IPS DF 6.9 (cell line): ENCODE measurements at regions not wholly inside any gene's neighbourhood (a gene's known extent, or its start where the extent isn't known, plus 50 kb on each side); places are given as distances from the start of the nearest gene placed in this dataset.

Source experiments
- DNase-seq: peaks from one replicate; pipeline ENCODE4 v3.0.0-alpha.2; 2013; ENCODE audit warnings: low read depth, low spot score
- H3K27ac ChIP-seq: one replicate; pipeline ENCODE4 v1.5.1; 2013; ENCODE audit warnings: low read length, control low read depth
- H3K27me3 ChIP-seq: 2 replicates; pipeline ENCODE4 v1.6.1; 2013; ENCODE audit warnings: mild to moderate bottlenecking, low read length; ENCODE audit not compliant: control insufficient read depth, insufficient read depth
- H3K36me3 ChIP-seq: 2 replicates; pipeline ENCODE4 v1.6.1; 2013; ENCODE audit warnings: low read length; ENCODE audit not compliant: control insufficient read depth, insufficient read depth
- H3K4me1 ChIP-seq: 2 replicates; pipeline ENCODE4 v1.6.1; 2013; ENCODE audit warnings: low read length; ENCODE audit not compliant: control insufficient read depth, insufficient read depth
- H3K4me3 ChIP-seq: 2 replicates; pipeline ENCODE4 v1.5.1; 2013; ENCODE audit warnings: mild to moderate bottlenecking, low read length
- H3K9me3 ChIP-seq: 2 replicates; pipeline ENCODE4 v1.6.1; 2013; ENCODE audit warnings: low read length, inconsistent platforms; ENCODE audit not compliant: control insufficient read depth, insufficient read depth
- WGBS: extraction: QIAGEN DNeasy Blood & Tissue Kit; methylation state at CpG from one replicate; pipeline ENCODE4 v1.1.7; 2013; ENCODE audit warnings: mixed read lengths, missing lambda C conversion rate; ENCODE audit not compliant: insufficient read length, insufficient coverage; 5-methylcytosine and 5-hydroxymethylcytosine counted together

DNA sequence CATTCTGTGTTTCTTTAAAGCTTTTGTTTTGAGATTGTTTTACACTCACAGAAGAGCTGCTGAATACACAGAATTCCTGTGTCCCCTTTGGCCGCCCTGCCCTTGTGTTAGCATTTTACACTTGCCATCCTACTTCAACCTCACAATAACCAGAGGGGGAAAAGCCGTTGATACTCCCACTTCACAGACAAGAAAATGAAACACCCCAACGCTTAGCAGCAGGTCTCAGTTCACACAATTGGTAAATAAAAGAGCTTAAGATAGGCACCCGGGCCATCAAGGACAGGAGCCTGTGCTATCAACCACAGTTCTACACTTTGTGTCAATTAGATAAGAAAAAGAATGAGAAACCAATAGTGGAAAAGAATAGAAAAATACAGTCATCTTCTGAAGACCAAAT is 178.0 kb downstream of the SYK start:
- Histone ChIP-seq H3K4me1 (no peaks in the 10 kb centered on the region), H3K36me3 (no peaks in the 10 kb centered on the region), H3K27ac (no peak overlapping the region), H3K4me3 (no peak overlapping the region), H3K27me3 (no peaks in the 10 kb centered on the region), H3K9me3 (no peaks in the 10 kb centered on the region)
- WGBS, result no CpG with 5 or more reads among the region's 4 CpGs
- DNase-seq, result no peak

DNA sequence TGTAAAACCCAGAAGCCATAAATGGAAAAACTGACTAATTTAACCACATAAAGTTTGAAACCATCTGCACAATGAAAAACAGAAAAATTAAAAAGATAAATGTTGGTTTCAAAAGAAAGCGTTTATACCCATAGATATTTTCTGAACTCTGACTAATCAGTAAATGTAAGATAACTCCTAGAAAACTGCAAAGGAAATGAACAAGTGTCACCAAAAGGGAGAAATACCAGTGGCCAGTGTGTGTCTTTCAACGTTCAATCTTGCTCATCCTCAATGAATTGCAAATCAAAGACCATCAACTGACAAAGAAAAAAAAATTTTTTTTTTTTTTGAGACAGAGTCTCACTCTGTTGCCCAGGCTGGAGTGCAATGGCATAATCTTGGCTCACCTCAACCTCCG is 180.1 kb downstream of the SYK start:
- Histone ChIP-seq H3K27ac (no peak overlapping the region), H3K4me3 (no peak overlapping the region), H3K9me3 (no peaks in the 10 kb centered on the region), H3K27me3 (no peaks in the 10 kb centered on the region; the same call in 1 of the 2 replicates), H3K36me3 (no peaks in the 10 kb centered on the region), H3K4me1 (no peaks in the 10 kb centered on the region)
- WGBS, result no CpG with 5 or more reads among the region's 3 CpGs
- DNase-seq, result no peak

DNA sequence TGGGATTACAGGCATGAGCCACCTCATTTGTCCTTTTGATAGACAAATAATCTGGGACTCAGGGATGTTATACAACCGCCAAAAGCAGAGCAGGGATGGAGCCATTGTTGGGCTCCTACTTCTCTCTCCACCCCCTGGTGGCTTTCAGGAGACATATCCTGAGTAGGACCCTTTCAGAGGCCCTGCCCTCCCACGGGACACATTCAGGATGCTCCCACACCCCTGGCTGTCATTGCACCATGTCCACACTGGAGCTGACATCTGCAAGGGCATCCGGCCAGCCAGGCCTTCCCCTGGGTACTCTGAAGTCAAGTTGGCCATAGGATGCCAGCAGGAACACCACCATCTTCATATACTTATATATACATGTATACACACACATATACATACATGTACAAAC is 181.8 kb downstream of the SYK start:
- H3K9me3 ChIP-seq, result no peaks in the 10 kb centered on the region
- WGBS, result no CpG with 5 or more reads among the region's 3 CpGs
- no peak for DNase-seq
- H3K27ac ChIP-seq, result no peak overlapping the region
- H3K36me3 ChIP-seq, result no peaks in the 10 kb centered on the region
- no peak overlapping the region for H3K4me3 ChIP-seq
- no peaks in the 10 kb centered on the region; the same call in 1 of the 2 replicates for H3K27me3 ChIP-seq
- H3K4me1 ChIP-seq, result no peaks in the 10 kb centered on the region

DNA sequence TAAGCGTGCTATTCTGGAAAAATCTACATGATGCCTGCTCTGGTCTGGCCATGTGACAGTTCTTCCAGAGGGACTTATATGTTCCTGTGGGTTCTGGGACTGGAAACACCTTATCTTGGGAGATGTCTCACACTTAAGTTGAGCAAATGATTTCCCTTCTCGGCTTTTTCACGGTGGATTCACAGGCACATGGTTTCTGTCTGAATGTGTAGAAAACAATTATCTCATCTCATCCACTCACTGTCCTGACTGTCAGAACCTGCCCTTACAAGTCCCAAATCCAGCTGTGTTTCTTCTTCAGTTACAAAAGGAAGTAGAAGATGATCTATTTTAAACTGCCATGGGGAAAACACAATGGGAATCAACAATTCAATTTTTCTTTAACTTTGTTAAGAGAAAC is 184.0 kb downstream of the SYK start:
- H3K27me3 ChIP-seq, result no peaks in the 10 kb centered on the region; the same call in 1 of the 2 replicates
- WGBS, result no CpG with 5 or more reads among the region's 3 CpGs
- no peaks in the 10 kb centered on the region for H3K4me1 ChIP-seq
- no peaks in the 10 kb centered on the region for H3K9me3 ChIP-seq
- H3K36me3 ChIP-seq, result no peaks in the 10 kb centered on the region
- H3K4me3 ChIP-seq, result no peak overlapping the region
- no peak overlapping the region for H3K27ac ChIP-seq
- no peak for DNase-seq

DNA sequence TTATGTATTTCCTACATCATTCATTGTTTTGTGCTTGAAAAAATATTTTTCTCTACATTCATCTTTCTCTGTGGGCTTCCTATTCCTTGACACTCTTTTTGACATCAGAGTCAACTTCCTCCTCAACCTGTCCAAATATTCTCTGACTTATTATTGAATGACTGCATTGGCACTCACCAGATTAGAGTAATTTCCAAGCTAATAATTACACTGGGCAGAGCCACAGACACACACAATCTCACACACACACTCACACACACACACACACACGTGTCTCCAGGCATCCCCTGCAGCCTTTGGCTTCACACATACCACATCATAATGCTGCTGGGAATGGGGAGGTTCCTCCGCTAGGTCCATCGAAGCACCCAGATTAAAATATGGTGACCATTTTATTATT is 184.5 kb downstream of the SYK start:
- Histone ChIP-seq H3K36me3 (no peaks in the 10 kb centered on the region), H3K27ac (no peak overlapping the region), H3K4me1 (no peaks in the 10 kb centered on the region), H3K27me3 (no peaks in the 10 kb centered on the region; the same call in 1 of the 2 replicates), H3K9me3 (no peaks in the 10 kb centered on the region), H3K4me3 (no peak overlapping the region)
- no CpG with 5 or more reads among the region's 3 CpGs for WGBS
- DNase-seq, result no peak

DNA sequence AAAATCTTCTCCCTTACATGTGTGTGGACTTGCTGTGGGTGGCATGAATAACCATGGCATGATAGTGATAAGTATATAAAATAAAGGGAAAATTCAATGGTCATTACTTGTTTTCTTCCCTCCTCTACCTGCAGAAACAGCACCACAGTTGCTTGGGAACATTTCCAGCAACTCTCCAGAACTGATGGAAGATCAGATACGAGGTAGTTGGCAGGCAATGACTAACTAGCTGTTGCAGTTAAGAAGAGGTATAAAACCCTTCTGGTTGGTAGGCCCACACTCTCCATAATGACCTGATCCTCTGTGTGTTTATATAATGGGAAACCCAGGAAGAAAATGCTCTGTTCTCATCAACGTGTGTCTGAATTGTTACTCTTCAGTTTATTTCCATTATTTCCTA is 185.9 kb downstream of the SYK start:
- no CpG with 5 or more reads among the region's 2 CpGs for WGBS
- Histone ChIP-seq H3K27me3 (no peaks in the 10 kb centered on the region; the same call in 1 of the 2 replicates), H3K4me1 (no peaks in the 10 kb centered on the region), H3K4me3 (no peak overlapping the region), H3K36me3 (no peaks in the 10 kb centered on the region), H3K9me3 (no peaks in the 10 kb centered on the region), H3K27ac (no peak overlapping the region)
- no peak for DNase-seq

DNA sequence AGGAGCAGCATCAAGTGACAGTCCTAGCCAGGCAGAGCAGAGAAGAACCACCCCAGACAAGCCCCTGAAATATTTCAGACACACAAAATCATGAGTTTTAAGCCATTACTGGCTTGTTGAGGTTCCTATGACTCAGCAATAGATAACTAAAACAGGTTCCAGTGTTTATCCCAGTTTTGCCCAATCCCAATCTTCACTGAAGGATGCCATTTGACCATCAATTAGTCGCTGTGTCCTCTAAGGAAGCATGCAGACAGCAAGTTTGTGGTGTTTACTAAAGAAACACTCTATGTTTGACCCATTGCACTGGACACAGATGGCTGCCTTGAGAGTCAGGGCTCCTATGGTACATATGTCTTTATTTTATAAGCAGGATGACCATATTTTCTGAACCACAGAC is 186.7 kb downstream of the SYK start:
- Histone ChIP-seq H3K4me3 (no peak overlapping the region), H3K4me1 (no peaks in the 10 kb centered on the region), H3K9me3 (no peaks in the 10 kb centered on the region), H3K27ac (no peak overlapping the region), H3K36me3 (no peaks in the 10 kb centered on the region), H3K27me3 (no peaks in the 10 kb centered on the region; the same call in 1 of the 2 replicates)
- WGBS, result no CpG with 5 or more reads among the region's 1 CpG
- no peak for DNase-seq

DNA sequence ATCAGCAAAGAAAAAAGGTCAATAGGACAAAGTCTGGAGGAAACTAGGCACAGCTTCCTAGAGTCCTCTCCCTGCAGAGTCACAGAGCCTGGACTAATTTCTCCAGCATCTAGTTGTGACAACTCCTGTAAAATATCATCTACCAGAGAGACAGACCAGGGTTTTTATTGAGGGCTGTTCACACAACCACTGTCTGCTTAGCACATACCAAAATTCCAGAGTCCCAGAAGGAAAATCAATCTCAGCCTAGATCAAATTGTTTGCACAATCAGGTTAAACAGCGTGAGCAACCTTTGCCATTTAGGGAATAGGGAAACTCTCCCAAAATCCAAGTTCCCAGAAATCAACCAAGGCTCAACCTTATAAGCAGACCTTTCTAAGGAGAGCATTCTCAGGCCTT is 190.3 kb downstream of the SYK start:
- H3K27me3 ChIP-seq, result no peaks in the 10 kb centered on the region
- no peak for DNase-seq
- H3K9me3 ChIP-seq, result no peaks in the 10 kb centered on the region
- no peak overlapping the region for H3K4me3 ChIP-seq
- WGBS, result no CpG with 5 or more reads among the region's 1 CpG
- no peaks in the 10 kb centered on the region for H3K36me3 ChIP-seq
- 0 out of 2 replicates have a peak, but pooled peaks cover 4% of the 10 kb centered on the region for H3K4me1 ChIP-seq
- H3K27ac ChIP-seq, result no peak overlapping the region

DNA sequence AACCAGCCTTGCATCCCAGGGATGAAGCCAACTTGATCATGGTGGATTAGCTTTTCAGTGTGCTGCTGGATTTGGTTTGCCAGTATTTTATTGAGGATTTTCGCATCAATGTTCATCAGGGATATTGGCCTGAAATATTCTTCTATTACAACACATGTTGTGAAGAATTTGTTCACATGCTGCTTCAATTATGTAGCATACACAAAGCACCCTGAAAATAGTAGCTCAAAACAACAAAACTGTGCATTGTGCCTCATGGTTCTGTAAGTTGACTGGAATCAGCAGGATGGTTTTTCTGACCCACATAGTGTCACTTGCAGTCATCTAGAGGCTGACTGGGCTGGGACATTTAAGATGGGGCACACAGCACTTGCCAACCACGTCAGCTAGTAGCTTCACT is 193.9 kb downstream of the SYK start:
- WGBS, result no CpG with 5 or more reads among the region's 2 CpGs
- H3K27me3 ChIP-seq, result no peaks in the 10 kb centered on the region
- no peaks in the 10 kb centered on the region for H3K36me3 ChIP-seq
- no peak overlapping the region for H3K27ac ChIP-seq
- no peak for DNase-seq
- H3K4me3 ChIP-seq, result no peak overlapping the region
- 0 out of 2 replicates have a peak, but pooled peaks cover 4% of the 10 kb centered on the region for H3K4me1 ChIP-seq
- no peaks in the 10 kb centered on the region for H3K9me3 ChIP-seq

DNA sequence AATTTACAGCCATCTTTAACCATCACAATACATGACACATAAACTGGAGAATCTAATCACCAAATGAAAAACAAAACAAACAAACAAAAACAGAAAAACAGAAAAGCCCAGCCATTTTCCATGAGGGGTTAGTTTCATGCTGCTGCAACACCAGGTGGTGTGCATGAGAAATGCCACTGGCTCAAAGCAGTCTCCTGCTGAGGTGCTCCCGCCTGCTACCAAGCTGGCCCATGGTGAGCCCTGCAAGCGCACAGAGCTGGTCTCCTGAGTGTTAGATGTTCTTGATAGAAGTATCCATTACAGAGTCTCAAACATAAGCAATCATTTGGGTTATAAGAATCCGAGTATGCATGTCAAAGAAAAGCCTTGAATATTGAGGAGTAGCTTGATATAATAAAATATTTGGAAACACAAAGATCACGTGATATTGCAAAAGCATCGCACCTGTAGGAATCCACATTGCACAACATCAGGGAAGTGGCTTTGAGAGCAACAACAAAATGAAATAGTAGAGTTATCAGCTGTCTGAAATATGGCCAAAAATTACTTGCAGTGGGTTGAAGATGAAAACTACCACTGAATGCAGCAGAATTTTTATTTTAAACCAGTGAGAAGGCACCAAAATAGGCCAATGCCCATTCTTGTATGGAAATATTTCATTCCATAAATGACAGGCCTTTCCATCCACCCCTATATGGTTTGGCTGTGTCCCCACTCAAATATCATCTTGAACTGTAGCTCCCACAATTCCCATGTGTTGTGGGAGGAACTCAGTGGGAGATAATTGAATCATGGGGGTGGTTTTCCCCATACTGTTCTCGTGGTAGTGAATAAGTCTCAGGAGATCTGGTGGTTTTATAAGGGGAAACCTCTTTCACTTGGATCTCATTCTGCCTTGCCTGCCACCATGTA is 194.8 kb downstream of the SYK start:
- 0 out of 2 replicates have a peak, but pooled peaks cover 4% of the 10 kb centered on the region for H3K4me1 ChIP-seq
- no peaks in the 10 kb centered on the region for H3K27me3 ChIP-seq
- H3K4me3 ChIP-seq, result no peak overlapping the region
- no CpG with 5 or more reads among the region's 6 CpGs for WGBS
- H3K36me3 ChIP-seq, result no peaks in the 10 kb centered on the region
- no peak for DNase-seq
- H3K9me3 ChIP-seq, result no peaks in the 10 kb centered on the region
- no peak overlapping the region for H3K27ac ChIP-seq

DNA sequence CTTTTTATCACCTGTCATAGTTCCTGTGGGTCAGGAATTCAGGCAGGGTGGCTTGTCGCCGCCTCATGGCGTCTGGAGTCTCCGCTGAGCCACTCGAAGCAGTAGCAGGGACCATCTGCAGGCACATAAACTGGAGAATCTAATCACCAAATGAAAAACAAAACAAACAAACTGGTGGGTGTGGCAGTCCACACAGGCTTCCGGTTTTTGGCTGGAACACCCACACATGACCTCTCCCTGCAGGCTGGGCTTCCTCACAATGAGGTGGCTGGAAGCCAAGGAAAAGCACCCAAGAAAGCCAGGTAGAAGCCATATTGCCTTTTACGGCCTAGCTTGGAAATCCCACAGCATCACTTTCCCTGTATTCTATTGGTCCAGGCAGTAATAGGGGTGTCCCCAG is 197.0 kb downstream of the SYK start:
- no peak for DNase-seq
- no CpG with 5 or more reads among the region's 7 CpGs for WGBS

More for the DNA sequence above, 197.0 kb downstream of the SYK start:
- H3K36me3 ChIP-seq, result no peaks in the 10 kb centered on the region
- H3K4me1 ChIP-seq, result 0 out of 2 replicates have a peak, but pooled peaks cover 4% of the 10 kb centered on the region
- no peaks in the 10 kb centered on the region for H3K9me3 ChIP-seq
- H3K27me3 ChIP-seq, result no peaks in the 10 kb centered on the region
- H3K27ac ChIP-seq, result no peak overlapping the region
- no peak overlapping the region for H3K4me3 ChIP-seq
